PFSK-1 (cell line): ENCODE measurements at regions not wholly inside any gene's neighbourhood (a gene's known extent, or its start where the extent isn't known, plus 50 kb on each side); places are given as distances from the start of the nearest gene placed in this dataset.

Experiments
- FOXP2 ChIP-seq: optimal IDR thresholded peaks from 2 replicates; pipeline ENCODE3; 2011; ENCODE audit warnings: borderline replicate concordance, control low read depth, inconsistent platforms; ENCODE audit not compliant: insufficient read depth; ENCODE audit errors: extremely low read length, extremely low read depth
- POLR2AphosphoS5 ChIP-seq: IDR thresholded peaks from 2 replicates; pipeline ENCODE4 v1.6.1; 2012; ENCODE audit warnings: low read depth, mild to moderate bottlenecking, control low read depth, low read length, moderate library complexity
- SIN3A ChIP-seq: IDR thresholded peaks from 2 replicates; pipeline ENCODE4 v1.6.1; 2012; ENCODE audit warnings: mild to moderate bottlenecking, low read length, moderate library complexity, borderline replicate concordance; ENCODE audit not compliant: insufficient read depth
- TAF1 ChIP-seq: IDR thresholded peaks from 2 replicates; pipeline ENCODE4 v1.6.1; 2012; ENCODE audit warnings: low read length, control low read depth, borderline replicate concordance; ENCODE audit not compliant: insufficient read depth
- TF ChIP-seq, protein P1 (sequence below), 2 experiments: IDR thresholded peaks; 2 replicates each; pipeline versions ENCODE4 v1.6.1 to v1.8.0; 2011 to 2012; ENCODE audit warnings: low read depth in 2 of 2, low read length in 2 of 2, control low read depth in 1 of 2, inconsistent platforms in 1 of 2, mild to moderate bottlenecking in 1 of 2, moderate library complexity in 1 of 2; ENCODE audit not compliant: insufficient read depth in 1 of 2

DNA sequence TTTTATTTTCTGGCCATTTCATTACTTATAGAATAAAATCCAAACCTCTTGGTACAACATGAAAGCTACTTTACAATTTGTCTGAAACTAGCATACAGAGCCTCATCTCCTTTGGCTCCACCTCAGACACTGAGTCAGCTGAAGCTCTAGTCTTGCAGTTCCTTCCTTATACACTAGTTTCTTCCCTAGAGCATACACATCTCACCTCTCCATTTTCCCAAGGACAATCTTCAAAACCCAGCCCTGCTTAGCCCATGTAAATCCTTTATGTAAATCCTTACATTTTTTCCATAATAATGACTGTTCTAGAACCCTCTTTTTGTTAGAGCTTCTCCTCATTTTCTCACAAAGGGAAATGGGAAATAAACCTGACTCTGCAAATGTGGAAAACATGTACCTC, 463.4 kb downstream of the SLC16A7 start:
- TF ChIP-seq SIN3A (no peak), POLR2AphosphoS5 (no peak), TAF1 (no peak), FOXP2 (no peak)
- TF ChIP-seq, protein P1, sequence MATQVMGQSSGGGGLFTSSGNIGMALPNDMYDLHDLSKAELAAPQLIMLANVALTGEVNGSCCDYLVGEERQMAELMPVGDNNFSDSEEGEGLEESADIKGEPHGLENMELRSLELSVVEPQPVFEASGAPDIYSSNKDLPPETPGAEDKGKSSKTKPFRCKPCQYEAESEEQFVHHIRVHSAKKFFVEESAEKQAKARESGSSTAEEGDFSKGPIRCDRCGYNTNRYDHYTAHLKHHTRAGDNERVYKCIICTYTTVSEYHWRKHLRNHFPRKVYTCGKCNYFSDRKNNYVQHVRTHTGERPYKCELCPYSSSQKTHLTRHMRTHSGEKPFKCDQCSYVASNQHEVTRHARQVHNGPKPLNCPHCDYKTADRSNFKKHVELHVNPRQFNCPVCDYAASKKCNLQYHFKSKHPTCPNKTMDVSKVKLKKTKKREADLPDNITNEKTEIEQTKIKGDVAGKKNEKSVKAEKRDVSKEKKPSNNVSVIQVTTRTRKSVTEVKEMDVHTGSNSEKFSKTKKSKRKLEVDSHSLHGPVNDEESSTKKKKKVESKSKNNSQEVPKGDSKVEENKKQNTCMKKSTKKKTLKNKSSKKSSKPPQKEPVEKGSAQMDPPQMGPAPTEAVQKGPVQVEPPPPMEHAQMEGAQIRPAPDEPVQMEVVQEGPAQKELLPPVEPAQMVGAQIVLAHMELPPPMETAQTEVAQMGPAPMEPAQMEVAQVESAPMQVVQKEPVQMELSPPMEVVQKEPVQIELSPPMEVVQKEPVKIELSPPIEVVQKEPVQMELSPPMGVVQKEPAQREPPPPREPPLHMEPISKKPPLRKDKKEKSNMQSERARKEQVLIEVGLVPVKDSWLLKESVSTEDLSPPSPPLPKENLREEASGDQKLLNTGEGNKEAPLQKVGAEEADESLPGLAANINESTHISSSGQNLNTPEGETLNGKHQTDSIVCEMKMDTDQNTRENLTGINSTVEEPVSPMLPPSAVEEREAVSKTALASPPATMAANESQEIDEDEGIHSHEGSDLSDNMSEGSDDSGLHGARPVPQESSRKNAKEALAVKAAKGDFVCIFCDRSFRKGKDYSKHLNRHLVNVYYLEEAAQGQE (IDR thresholded peaks at IDR 0.05; ENCODE audit: insufficient read depth in 1 of 2, low read depth in 2 of 2, low read length in 2 of 2), result no peak
